ENCODE measurements at regions not wholly inside any gene's neighbourhood (a gene's known extent, or its start where the extent isn't known, plus 50 kb on each side); places are given as distances from the start of the nearest gene placed in this dataset.

DNA sequence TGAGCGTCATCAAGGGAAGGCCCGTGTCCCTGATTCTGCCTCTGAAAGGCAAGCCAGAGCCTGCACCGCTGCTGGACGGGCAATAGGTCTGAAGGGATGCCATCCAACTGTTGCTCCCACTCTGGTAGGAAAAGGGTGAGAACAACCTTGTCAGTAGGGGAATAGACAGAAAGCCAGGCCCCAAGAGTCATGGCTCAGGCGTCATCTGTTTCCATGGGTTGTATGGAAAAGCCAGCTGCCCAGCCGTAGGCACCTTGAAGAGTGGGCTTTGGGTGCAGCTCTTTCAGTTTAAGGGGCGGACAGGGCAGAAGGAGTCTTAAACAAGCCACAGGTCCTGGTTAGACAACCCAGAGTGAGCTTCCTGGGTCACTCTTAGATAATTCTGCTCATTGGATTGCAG, 66.5 kb downstream of the RNF6 start:
- Mint-ChIP-seq H3K27me3 (no peaks in the 10 kb centered on the region), H3K4me3 (no peak overlapping the region), H3K4me1 (no peaks in the 10 kb centered on the region), H3K9me3 (no peaks in the 10 kb centered on the region), H3K27ac (no peak overlapping the region), H3K36me3 (ENCODE audit: low read depth) (no peaks in the 10 kb centered on the region)
- DNase-seq: no peak
- CTCF ChIA-PET: no interaction called here
- POLR2A ChIA-PET: no interaction called here

GRCh38 chr13:26133851-26134250, 82.0 kb upstream of the SHISA2 start:
- peaks cover 2% of the 10 kb centered on the region for H3K27me3 Mint-ChIP-seq
- H3K4me3 Mint-ChIP-seq: no peak overlapping the region
- POLR2A ChIA-PET: no interaction called here
- no peak for DNase-seq
- no peaks in the 10 kb centered on the region for H3K36me3 Mint-ChIP-seq (ENCODE audit: low read depth)
- CTCF ChIA-PET: no interaction called here
- H3K27ac Mint-ChIP-seq: no peak overlapping the region
- H3K9me3 Mint-ChIP-seq: no peaks in the 10 kb centered on the region
- no peaks in the 10 kb centered on the region for H3K4me1 Mint-ChIP-seq

GRCh38 chr13:26133286-26133685, 81.5 kb upstream of the SHISA2 start:
- POLR2A ChIA-PET: no interaction called here
- no peak for DNase-seq
- Mint-ChIP-seq H3K4me3 (no peak overlapping the region), H3K9me3 (no peaks in the 10 kb centered on the region), H3K27me3 (peaks cover 1% of the 10 kb centered on the region), H3K36me3 (ENCODE audit: low read depth) (no peaks in the 10 kb centered on the region), H3K27ac (no peak overlapping the region), H3K4me1 (no peaks in the 10 kb centered on the region)
- CTCF ChIA-PET: no interaction called here

DNA sequence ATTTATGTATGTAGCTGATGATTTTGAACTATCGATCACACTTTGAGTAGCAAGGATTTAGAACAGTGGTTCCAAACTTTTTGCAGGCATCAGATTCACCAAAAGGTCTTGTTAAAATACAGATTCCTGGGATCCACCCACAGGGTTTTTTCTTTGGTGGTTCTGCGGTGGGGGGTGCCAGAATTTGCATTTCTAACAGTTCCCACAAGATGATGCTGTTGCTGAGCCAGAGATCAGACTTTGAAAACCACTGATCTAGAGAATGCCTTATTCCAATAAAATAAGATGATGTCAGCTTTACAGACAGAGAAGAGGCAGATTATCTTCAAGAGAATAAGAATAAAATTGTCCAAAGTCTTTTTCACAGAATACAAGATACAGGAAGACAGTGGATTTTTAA, 80.9 kb upstream of the SHISA2 start:
- DNase-seq: no peak
- ChIA-PET POLR2A (no interaction called here), CTCF (no interaction called here)
- H3K27me3 Mint-ChIP-seq: peaks cover 1% of the 10 kb centered on the region
- no peaks in the 10 kb centered on the region for H3K36me3 Mint-ChIP-seq (ENCODE audit: low read depth)
- no peak overlapping the region for H3K27ac Mint-ChIP-seq
- H3K4me3 Mint-ChIP-seq: no peak overlapping the region
- H3K9me3 Mint-ChIP-seq: no peaks in the 10 kb centered on the region
- no peaks in the 10 kb centered on the region for H3K4me1 Mint-ChIP-seq

GRCh38 chr13:26128676-26129075, 76.9 kb upstream of the SHISA2 start:
- Mint-ChIP-seq H3K36me3 (ENCODE audit: low read depth) (no peaks in the 10 kb centered on the region), H3K4me3 (no peak overlapping the region), H3K4me1 (no peaks in the 10 kb centered on the region), H3K9me3 (no peaks in the 10 kb centered on the region), H3K27ac (no peak overlapping the region), H3K27me3 (no peaks in the 10 kb centered on the region)
- DNase-seq: no peak
- ChIA-PET CTCF (interaction anchor here (1.2 kb wide), 1 partner anchor 9 kb away, joined by 4 read pairs; no protein-coding TSS in a partner anchor), POLR2A (no interaction called here)

DNA sequence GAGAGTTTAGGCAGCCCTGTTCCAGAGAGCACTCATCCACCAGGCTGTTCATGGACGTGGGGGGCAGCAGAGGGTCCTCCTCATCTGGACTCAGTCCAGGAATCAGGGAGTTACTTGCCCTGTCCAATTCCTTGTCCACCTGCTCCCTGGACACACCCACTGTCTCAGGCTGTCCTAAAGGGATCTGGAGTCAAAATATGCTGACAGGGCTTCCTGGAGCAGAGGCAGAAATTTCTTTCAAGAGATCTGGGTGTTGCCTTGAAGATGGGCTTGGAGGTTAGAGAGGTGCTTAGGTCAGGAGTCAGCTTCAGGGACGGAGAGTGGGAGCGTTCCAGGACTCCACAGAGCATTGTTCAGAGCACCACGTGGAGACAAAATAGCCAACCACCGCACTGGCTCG, 65.8 kb upstream of the SHISA2 start:
- POLR2A ChIA-PET: no interaction called here

GRCh38 chr13:26112843-26113242, 61.0 kb upstream of the SHISA2 start:
- Mint-ChIP-seq H3K27ac (no peak overlapping the region), H3K9me3 (no peaks in the 10 kb centered on the region), H3K27me3 (no peaks in the 10 kb centered on the region), H3K36me3 (ENCODE audit: low read depth) (no peaks in the 10 kb centered on the region), H3K4me1 (no peaks in the 10 kb centered on the region), H3K4me3 (no peak overlapping the region)
- no peak for DNase-seq
- ChIA-PET POLR2A (interaction anchor here (0.7 kb wide), 1 partner anchor 539 kb away, joined by 3 read pairs; no protein-coding TSS in a partner anchor), CTCF (no interaction called here)

More for the DNA sequence above, 65.8 kb upstream of the SHISA2 start:
- no peaks in the 10 kb centered on the region for H3K4me1 Mint-ChIP-seq
- CTCF ChIA-PET: no interaction called here
- no peaks in the 10 kb centered on the region for H3K36me3 Mint-ChIP-seq (ENCODE audit: low read depth)
- H3K27me3 Mint-ChIP-seq: no peaks in the 10 kb centered on the region
- H3K9me3 Mint-ChIP-seq: no peaks in the 10 kb centered on the region
- no peak overlapping the region for H3K4me3 Mint-ChIP-seq
- DNase-seq: no peak
- no peak overlapping the region for H3K27ac Mint-ChIP-seq

- ChIA-PET CTCF (no interaction called here), POLR2A (no interaction called here)
- DNase-seq: no peak
- H3K4me1 Mint-ChIP-seq: no peaks in the 10 kb centered on the region
- no peak overlapping the region for H3K27ac Mint-ChIP-seq
- H3K36me3 Mint-ChIP-seq (ENCODE audit: low read depth): no peaks in the 10 kb centered on the region
- no peak overlapping the region for H3K4me3 Mint-ChIP-seq
- H3K9me3 Mint-ChIP-seq: no peaks in the 10 kb centered on the region
- H3K27me3 Mint-ChIP-seq: no peaks in the 10 kb centered on the region
These were observed 60.0 kb upstream of the SHISA2 start for GRCh38 chr13:26111797-26112196.

Data from activated CD4-positive, alpha-beta T cell treated with anti-CD3 and anti-CD28 coated beads, Interleukin-2, amount 10 ng/mL, durations not matched to agents 7 days and 5 days (primary cell).